ENCODE measurements at regions not wholly inside any gene's neighbourhood (a gene's known extent, or its start where the extent isn't known, plus 50 kb on each side); places are given as distances from the start of the nearest gene placed in this dataset.

GRCh38 chr3:66150977-66151376 lies 69.8 kb upstream of the SLC25A26 start:
- Histone ChIP-seq H3K27ac (ENCODE audit: low read length) (no peak overlapping the region), H2AFZ (ENCODE audit: low read depth, low read length) (no peak overlapping the region), H3K36me3 (ENCODE audit: insufficient read depth, low read length) (no peaks in the 10 kb centered on the region), H3K9me2 (ENCODE audit: insufficient read depth, low read length) (no peaks in the 10 kb centered on the region), H3F3A (ENCODE audit: insufficient read depth, low read length, poor library complexity, severe bottlenecking) (no peaks in the 10 kb centered on the region), H3K4me2 (ENCODE audit: low read length) (no peak overlapping the region), H3K4me3 (ENCODE audit: low read length) (no peak overlapping the region), H4K20me1 (ENCODE audit: insufficient read depth) (no peaks in the 10 kb centered on the region), H3K27me3 (ENCODE audit: insufficient read depth, low read depth, low read length) (no peaks in the 10 kb centered on the region), H3K9ac (ENCODE audit: low read length) (no peak overlapping the region), H3K9me3 (ENCODE audit: low read length) (no peaks in the 10 kb centered on the region), H3K79me2 (replicated peaks; ENCODE audit: insufficient read depth, low read length) (no peaks in the 10 kb centered on the region)
- TF ChIP-seq REST (IDR thresholded peaks at IDR 0.05; ENCODE audit: borderline replicate concordance) (no peak), EZH2 (IDR thresholded peaks at IDR 0.05; ENCODE audit: borderline replicate concordance, insufficient read depth, low read length, poor library complexity, severe bottlenecking) (no peak), EP300 (conservative IDR thresholded peaks at IDR 0.05; ENCODE audit: poor library complexity, severe bottlenecking) (no peak), SMC3 (conservative IDR thresholded peaks at IDR 0.05; ENCODE audit: poor library complexity) (no peak)

- H3K9ac ChIP-seq (ENCODE audit: low read length), result no peak overlapping the region
- H3K9me3 ChIP-seq (ENCODE audit: low read length), result no peaks in the 10 kb centered on the region
- H3K9me2 ChIP-seq (ENCODE audit: insufficient read depth, low read length), result no peaks in the 10 kb centered on the region
- H2AFZ ChIP-seq (ENCODE audit: low read depth, low read length), result no peak overlapping the region
- H3K4me3 ChIP-seq (ENCODE audit: low read length), result no peak overlapping the region
- no peak overlapping the region for H3K27ac ChIP-seq (ENCODE audit: low read length)
- no peaks in the 10 kb centered on the region for H3F3A ChIP-seq (ENCODE audit: insufficient read depth, low read length, poor library complexity, severe bottlenecking)
- H3K36me3 ChIP-seq (ENCODE audit: insufficient read depth, low read length), result no peaks in the 10 kb centered on the region
- H4K20me1 ChIP-seq (ENCODE audit: insufficient read depth), result no peaks in the 10 kb centered on the region
- no peaks in the 10 kb centered on the region for H3K79me2 ChIP-seq (replicated peaks; ENCODE audit: insufficient read depth, low read length)
- H3K27me3 ChIP-seq (ENCODE audit: insufficient read depth, low read depth, low read length), result no peaks in the 10 kb centered on the region
- no peak overlapping the region for H3K4me2 ChIP-seq (ENCODE audit: low read length)
- TF ChIP-seq MXI1 (conservative IDR thresholded peaks at IDR 0.05; ENCODE audit: poor library complexity, severe bottlenecking) (no peak), EP300 (conservative IDR thresholded peaks at IDR 0.05; ENCODE audit: poor library complexity, severe bottlenecking) (no peak), POLR2AphosphoS5 (IDR thresholded peaks at IDR 0.05) (no peak), REST (IDR thresholded peaks at IDR 0.05; ENCODE audit: borderline replicate concordance) (no peak), RAD21 (conservative IDR thresholded peaks at IDR 0.05) (no peak), TAF1 (IDR thresholded peaks at IDR 0.05; ENCODE audit: low read depth) (no peak), CTCF (IDR thresholded peaks at IDR 0.05; ENCODE audit: poor library complexity, severe bottlenecking) (no peak), SMC3 (conservative IDR thresholded peaks at IDR 0.05; ENCODE audit: poor library complexity) (no peak), EZH2 (IDR thresholded peaks at IDR 0.05; ENCODE audit: borderline replicate concordance, insufficient read depth, low read length, poor library complexity, severe bottlenecking) (no peak)
These were observed 71.5 kb upstream of the SLC25A26 start for GRCh38 chr3:66149269-66149668.

Measured in neural cell (in vitro differentiated cells).